Tibial nerve (tissue), 4 donors: ENCODE measurements at regions not wholly inside any gene's neighbourhood (a gene's known extent, or its start where the extent isn't known, plus 50 kb on each side); places are given as distances from the start of the nearest gene placed in this dataset.
"Not testable (repeated sequence)": the region's sequence is repeated elsewhere in the genome, so short reads cannot be mapped to it uniquely, and the experiment has no call there.

ENCODE experiments used
- DNase-seq, 2 donors: peaks; one replicate each; pipeline ENCODE4 v3.0.0-alpha.2; 2019; ENCODE audit warnings: low spot score in 2 of 2
- H3K27ac ChIP-seq, 4 donors: fragments of 200-600 bp; sonication (generic) in 3 of 4; one replicate each; pipeline ENCODE4 v1.5.1; 2017 to 2019; ENCODE audit warnings: mild to moderate bottlenecking in 1 of 4
- H3K27me3 ChIP-seq, 2 donors: fragments of 200-600 bp; sonication (generic) in 1 of 2; one replicate each; pipeline versions ENCODE4 v1.5.1 to v1.6.0; 2017 to 2019
- H3K36me3 ChIP-seq, 3 donors: fragments of 200-600 bp; sonication (generic); one replicate each; pipeline ENCODE4 v1.5.1; 2018 to 2019
- H3K4me1 ChIP-seq, 4 donors: fragments of 200-600 bp; sonication (generic) in 3 of 4; one replicate each; pipeline ENCODE4 v1.5.1; 2017 to 2019
- H3K4me3 ChIP-seq, 4 donors: fragments of 200-600 bp; sonication (generic) in 3 of 4; one replicate each; pipeline ENCODE4 v1.5.1; 2017 to 2019; ENCODE audit warnings: mild to moderate bottlenecking in 1 of 4, moderate library complexity in 1 of 4
- H3K9me3 ChIP-seq, 4 donors: fragments of 200-600 bp; sonication (generic) in 3 of 4; one replicate each; pipeline ENCODE4 v1.5.1; 2017 to 2019
- CTCF ChIP-seq, 5 experiments: fragments of 200-600 bp in 3 of 5; fragments of 450-650 bp in 2 of 5; sonication (generic) in 3 of 5; IDR thresholded peaks; one replicate each; pipeline ENCODE4 v1.5.1; 2016 to 2019; ENCODE audit warnings: antibody characterized with exemption in 5 of 5, mild to moderate bottlenecking in 3 of 5, moderate library complexity in 2 of 5
- EP300 ChIP-seq, 2 donors: sonication (generic); formaldehyde crosslinking; IDR thresholded peaks; one replicate each; pipeline ENCODE4 v1.6.1; 2017; ENCODE audit warnings: antibody characterized with exemption in 2 of 2, mild to moderate bottlenecking in 1 of 2
- POLR2A ChIP-seq, 2 donors: fragments of 450-650 bp; IDR thresholded peaks; one replicate each; pipeline ENCODE4 v1.6.1; 2017; ENCODE audit warnings: antibody characterized with exemption in 2 of 2, mild to moderate bottlenecking in 2 of 2, moderate library complexity in 2 of 2
- WGBS, 2 donors: methylation state at CpG; one replicate each; pipeline ENCODE4 v1.1.5; 2018; 5-methylcytosine and 5-hydroxymethylcytosine counted together

GRCh38 chr6:9295644-9296043 lies 860.3 kb upstream of the SLC35B3 start:
- WGBS, 2 donors, result 44 to 49% methylated on average over 4 of the region's 4 CpGs
- Histone ChIP-seq H3K27me3 (no peaks in the 10 kb centered on the region), H3K9me3 (no peaks in the 10 kb centered on the region), H3K4me1 (no peaks in the 10 kb centered on the region), H3K27ac (no peak overlapping the region), H3K4me3 (no peak overlapping the region), H3K36me3 (no peaks in the 10 kb centered on the region)
- TF ChIP-seq EP300 (IDR thresholded peaks at IDR 0.05), result no peak
- no peak for TF ChIP-seq POLR2A (IDR thresholded peaks at IDR 0.05)
- TF ChIP-seq CTCF (IDR thresholded peaks at IDR 0.05), result no peak
- no peak for DNase-seq

- H3K4me3 ChIP-seq, result no peak overlapping the region
- no peaks in the 10 kb centered on the region for H3K9me3 ChIP-seq
- 47 to 61% methylated on average over 3 of the region's 3 CpGs for WGBS, 2 donors
- H3K36me3 ChIP-seq, result no peaks in the 10 kb centered on the region
- no peak overlapping the region for H3K27ac ChIP-seq
- H3K27me3 ChIP-seq, result no peaks in the 10 kb centered on the region
- no peak for TF ChIP-seq EP300 (IDR thresholded peaks at IDR 0.05)
- no peak for TF ChIP-seq CTCF (IDR thresholded peaks at IDR 0.05)
- no peak for TF ChIP-seq POLR2A (IDR thresholded peaks at IDR 0.05)
- DNase-seq, result no peak
- H3K4me1 ChIP-seq, result no peaks in the 10 kb centered on the region
Measured at GRCh38 chr6:9292975-9293374, 857.6 kb upstream of the SLC35B3 start.

GRCh38 chr6:9290342-9290741 lies 855.0 kb upstream of the SLC35B3 start:
- not testable (repeated sequence) for H3K27me3 ChIP-seq, H3K27ac ChIP-seq, H3K9me3 ChIP-seq, H3K36me3 ChIP-seq, DNase-seq, H3K4me1 ChIP-seq, H3K4me3 ChIP-seq
- WGBS, 2 donors, result 95 to 97% methylated on average over 30 to 32 of the region's 32 CpGs

- H3K27me3 ChIP-seq, result no peaks in the 10 kb centered on the region
- no peaks in the 10 kb centered on the region for H3K36me3 ChIP-seq
- H3K4me1 ChIP-seq, result no peaks in the 10 kb centered on the region
- no peak overlapping the region for H3K4me3 ChIP-seq
- no peaks in the 10 kb centered on the region for H3K9me3 ChIP-seq
- no peak for DNase-seq
- no peak overlapping the region for H3K27ac ChIP-seq
- TF ChIP-seq POLR2A (IDR thresholded peaks at IDR 0.05) (no peak), EP300 (IDR thresholded peaks at IDR 0.05) (no peak), CTCF (IDR thresholded peaks at IDR 0.05) (no peak)
Measured at GRCh38 chr6:9272671-9273070, 837.3 kb upstream of the SLC35B3 start.

- Histone ChIP-seq H3K9me3 (no peaks in the 10 kb centered on the region), H3K36me3 (no peaks in the 10 kb centered on the region), H3K4me3 (no peak overlapping the region), H3K27ac (no peak overlapping the region), H3K27me3 (no peaks in the 10 kb centered on the region), H3K4me1 (no peaks in the 10 kb centered on the region)
- no peak for DNase-seq
- no peak for TF ChIP-seq CTCF (IDR thresholded peaks at IDR 0.05)
- whole genome bisulfite sequencing, 2 donors, result 71% methylated on average over 1 of the region's 1 CpG
Measured at GRCh38 chr6:9266741-9267140, 831.4 kb upstream of the SLC35B3 start.

GRCh38 chr6:9257215-9257614 lies 821.9 kb upstream of the SLC35B3 start:
- H3K27me3 ChIP-seq, result no peaks in the 10 kb centered on the region
- no peak for TF ChIP-seq EP300 (IDR thresholded peaks at IDR 0.05)
- TF ChIP-seq POLR2A (IDR thresholded peaks at IDR 0.05), result no peak
- TF ChIP-seq CTCF (IDR thresholded peaks at IDR 0.05), result no peak
- H3K4me1 ChIP-seq, result no peaks in the 10 kb centered on the region
- H3K27ac ChIP-seq, result no peak overlapping the region
- H3K36me3 ChIP-seq, result no peaks in the 10 kb centered on the region
- no peak overlapping the region for H3K4me3 ChIP-seq
- no peak for DNase-seq
- no peaks in the 10 kb centered on the region for H3K9me3 ChIP-seq
- 33 to 38% methylated on average over 2 of the region's 2 CpGs for WGBS, 2 donors
